NCI-H2107 treated with DMSO at 0.1 percent for 48 hours (cell line): ENCODE measurements at regions not wholly inside any gene's neighbourhood (a gene's known extent, or its start where the extent isn't known, plus 50 kb on each side); places are given as distances from the start of the nearest gene placed in this dataset.

ENCODE experiments used
- DNase-seq: peaks from one replicate; lab custom pipeline; 2025; ENCODE audit not compliant: unreplicated experiment; lab: John Stamatoyannopoulos, UW

DNA sequence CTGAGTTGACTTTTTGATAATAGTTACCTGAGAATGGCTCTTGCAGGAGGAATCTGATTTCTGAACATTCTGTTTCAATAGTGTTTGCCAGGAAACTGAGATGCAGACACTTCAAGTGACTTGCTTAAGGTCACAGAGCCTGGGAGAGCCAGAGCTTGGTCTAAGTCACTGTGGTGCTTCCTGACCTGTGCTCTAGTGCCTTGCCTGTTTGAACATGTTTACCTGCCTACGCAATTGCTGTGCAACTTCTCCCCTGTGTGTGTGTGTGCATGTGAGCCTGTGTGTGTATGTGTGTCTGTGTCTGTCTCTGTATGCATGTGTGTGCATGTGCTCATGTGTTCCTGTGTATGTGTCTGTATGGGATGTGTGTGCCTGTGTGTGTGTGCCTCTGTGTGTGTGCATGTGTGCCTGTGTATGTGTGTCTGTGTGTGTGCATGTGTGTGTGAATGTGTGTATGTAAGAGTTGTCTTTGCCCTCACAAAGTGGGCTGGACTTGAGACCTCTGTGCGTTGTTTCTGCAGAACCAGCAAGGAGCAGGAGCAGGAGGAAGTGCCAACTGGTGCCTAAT, 185.8 kb downstream of the GADD45G start:
- no peak for DNase-seq

DNA sequence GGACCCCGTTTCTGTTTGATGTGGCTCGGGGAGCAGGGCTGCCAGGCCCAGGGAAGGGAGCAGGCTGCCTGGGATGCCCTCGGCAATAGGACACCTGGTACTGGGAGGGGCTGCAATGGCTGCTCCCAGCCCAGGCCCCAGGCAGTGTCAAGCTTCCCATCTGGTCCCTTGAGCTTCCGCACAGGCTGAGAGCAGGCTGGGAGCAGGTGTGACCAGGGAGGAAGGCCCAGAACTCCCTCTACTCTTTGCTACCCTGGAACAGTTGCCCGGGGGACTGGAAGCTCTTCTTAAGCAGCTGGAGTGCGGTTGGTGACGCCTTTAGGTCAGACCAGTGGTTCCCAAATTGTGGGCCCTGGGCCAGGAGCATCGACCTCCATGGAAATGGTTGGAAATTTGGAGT, 186.9 kb downstream of the GADD45G start:
- peak; percentile 65 for DNase-seq

DNA sequence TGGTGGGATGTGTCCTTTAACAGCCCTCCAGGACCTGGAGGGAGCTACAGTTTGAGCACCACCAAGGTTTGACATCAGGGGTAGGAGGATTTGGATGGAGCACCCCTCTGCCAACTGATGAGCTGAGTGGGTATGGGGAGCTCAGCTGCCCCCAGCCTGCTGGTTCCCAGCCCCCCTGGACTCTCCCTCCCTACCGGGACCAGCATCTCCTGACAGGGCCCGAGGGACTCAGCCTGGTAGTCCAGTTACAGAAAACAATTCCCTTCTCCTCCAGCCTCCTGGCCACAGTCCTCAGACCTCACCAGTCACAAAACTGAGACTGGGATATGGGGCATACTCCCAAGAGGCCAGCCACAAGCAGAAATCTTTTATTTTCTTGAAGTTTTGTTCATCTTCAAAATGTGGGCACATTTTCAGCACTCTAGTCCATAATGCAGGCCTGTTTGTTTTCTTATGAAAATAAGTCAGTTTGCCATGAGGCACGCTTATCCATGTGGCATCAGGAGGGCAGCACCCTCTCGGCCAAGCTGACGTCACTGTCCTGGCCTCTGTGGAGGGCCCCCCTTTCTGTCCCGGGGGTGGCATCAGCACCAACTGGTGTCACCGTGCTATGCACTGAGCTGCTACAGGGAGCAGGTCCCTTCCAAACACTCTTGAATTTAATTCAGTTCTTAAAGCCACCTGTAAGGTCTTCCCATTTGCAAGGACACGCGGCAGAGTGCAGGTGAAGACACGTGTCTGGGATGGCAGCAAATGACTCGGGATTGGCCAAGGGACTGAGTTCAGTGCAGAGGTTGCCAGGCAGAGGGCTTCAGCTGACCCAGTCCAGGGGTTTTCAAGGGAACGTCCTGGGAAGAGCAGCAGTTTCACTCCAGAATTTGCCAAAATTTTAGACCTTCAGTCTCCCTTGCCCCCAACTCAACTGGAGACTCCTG, 187.6 kb downstream of the GADD45G start:
- no peak for DNase-seq

DNA sequence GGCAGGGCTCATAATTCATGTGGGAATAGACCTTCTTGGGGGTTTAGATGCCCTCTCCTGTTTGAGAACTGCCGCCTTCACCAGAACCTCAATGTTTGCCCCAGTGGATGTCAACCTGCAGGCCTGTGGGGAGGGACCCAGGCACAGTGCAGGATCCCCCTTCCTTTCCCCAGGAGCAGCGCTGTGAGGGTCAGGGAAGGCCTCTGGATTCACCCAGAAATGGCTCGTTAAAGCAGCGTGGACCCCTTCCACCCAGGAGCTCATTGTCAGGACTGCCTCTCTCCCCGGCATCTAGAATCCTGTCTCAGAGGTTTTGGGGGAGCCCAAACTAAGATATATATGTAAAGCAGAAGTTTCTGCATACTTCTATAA, 188.3 kb downstream of the GADD45G start:
- DNase-seq = no peak

DNA sequence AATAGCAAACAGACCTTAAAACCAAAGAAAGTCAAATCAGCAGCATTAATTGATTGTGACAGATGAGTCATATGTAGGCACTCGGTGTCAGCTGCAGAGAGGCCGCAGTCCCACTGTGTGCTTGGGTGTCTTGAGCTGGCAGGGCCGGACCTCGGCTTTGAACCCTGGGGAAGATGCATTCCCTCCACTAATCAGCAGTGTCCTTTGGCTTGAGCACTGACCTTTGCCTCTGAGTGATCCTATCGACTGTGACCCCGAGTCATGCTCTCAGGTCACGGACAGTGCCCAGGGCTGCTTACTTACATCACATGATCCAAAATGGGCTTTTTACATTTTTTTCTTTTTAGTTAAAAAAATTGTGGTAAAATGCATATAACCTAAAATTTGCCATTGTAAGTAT, 188.7 kb downstream of the GADD45G start:
- no peak for DNase-seq

DNA sequence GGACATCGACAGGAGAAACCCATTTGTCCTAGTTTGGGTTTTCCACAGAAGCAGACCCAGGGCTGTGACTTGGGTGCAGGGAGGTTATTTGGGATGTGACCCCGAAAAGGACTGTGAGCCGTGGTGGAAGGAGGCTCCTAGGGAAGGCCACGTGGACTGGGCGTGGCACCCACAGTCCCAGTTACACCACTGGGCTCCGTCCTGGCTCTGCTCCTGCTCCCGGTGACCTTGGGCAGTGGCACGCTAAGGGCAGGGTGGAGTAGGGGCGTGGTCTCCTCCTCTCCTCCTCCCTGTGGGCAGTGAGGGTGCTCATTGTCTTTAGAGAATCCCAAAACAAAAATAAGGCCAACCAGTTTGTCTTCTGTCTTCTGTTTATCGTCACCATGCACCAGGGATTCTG, 190.1 kb downstream of the GADD45G start:
- DNase-seq = no peak

DNA sequence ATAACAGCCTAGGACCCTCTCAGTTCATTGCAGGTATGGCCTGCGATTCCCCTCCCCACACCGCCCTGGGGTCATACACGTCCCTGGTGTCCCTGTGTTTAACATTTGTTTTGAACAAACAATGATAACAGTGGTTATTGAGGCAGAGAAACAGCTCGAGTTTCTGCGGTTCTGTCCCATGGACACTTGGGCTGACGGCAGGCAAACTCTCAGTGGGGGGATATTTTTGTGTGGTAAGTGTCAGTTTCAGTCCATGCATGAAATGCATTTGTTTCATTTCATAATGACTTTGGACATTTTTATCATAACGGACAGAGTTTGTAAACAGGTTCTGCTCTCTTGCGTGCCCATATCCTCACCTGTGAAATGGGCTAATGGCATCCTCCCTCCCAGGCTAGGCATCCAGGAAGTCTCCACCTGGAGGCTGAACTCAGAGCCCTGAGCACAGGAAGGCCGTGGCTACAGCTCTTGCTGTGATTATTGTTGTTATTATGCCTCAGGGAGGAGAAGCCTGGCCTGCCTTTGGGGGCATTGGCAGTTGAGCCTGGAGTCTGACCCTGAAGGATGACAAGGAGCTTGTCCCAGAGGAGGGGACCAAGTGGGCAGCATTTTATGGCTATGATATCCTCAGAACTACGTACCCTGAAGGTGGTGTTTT, 190.9 kb downstream of the GADD45G start:
- peak; percentile 40 for DNase-seq

DNA sequence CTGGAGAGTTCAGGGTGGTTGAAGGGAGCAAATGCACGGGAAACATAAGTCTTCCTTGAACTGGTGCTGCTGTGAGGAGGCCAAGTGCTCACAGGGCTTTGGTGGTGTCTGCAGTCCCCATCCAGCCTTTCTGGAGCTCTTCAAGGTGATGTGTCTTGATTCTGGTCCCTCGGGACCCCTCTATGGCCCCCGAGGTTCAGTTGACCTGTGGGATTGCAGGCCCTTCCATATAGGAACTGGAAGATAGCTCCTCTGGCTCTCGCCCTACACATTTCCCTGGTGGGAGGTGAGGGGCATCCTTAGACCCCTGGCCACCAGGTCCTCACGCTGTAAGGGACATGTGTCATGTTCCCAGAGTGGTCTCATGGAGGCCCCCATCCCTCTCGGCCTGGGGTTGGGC, 191.8 kb downstream of the GADD45G start:
- no peak for DNase-seq

DNA sequence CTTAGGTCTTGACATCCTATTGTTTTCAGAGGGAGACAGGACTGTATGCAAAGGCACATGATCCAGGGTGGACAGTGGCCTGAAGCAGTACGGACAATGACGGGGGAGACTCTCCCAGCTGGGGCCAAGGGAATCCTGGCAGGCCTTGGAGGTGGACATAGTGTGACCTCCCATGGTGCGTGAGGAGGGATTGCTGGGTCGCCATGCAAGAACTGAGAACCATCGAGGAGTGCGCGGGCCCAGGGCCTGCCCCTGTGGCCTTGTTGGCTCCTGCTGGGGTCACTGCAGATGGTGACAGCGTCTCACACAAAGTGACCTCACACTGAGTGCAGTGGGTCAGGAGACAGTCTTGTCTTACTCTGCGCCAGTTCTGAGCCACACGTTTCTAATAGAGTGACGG, 192.4 kb downstream of the GADD45G start:
- no peak for DNase-seq

DNA sequence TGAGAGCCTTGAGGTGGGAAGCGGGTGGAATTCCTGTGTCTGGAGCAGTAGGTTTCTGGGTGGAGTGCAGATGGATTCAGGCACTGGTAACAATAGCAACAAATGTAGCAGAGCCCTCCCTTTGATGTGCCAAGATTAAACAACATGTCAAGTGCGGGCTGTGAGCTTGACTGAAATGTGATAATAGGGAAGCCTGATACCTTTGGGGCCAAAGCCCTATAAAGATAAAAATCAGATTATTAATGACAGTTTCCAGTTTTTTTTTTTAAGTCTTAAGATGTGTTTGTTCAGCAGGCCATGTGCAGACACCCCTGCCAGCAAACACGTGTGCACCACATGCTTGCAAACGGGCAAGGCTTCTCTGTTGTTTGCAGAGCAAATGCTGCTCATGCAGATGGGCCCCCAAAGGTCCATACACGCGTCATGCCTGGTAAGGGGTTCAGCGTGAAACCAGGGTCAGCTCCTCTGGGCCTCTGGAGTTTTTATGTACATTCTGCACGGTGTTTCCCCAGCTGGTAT, 193.2 kb downstream of the GADD45G start:
- DNase-seq = no peak

DNA sequence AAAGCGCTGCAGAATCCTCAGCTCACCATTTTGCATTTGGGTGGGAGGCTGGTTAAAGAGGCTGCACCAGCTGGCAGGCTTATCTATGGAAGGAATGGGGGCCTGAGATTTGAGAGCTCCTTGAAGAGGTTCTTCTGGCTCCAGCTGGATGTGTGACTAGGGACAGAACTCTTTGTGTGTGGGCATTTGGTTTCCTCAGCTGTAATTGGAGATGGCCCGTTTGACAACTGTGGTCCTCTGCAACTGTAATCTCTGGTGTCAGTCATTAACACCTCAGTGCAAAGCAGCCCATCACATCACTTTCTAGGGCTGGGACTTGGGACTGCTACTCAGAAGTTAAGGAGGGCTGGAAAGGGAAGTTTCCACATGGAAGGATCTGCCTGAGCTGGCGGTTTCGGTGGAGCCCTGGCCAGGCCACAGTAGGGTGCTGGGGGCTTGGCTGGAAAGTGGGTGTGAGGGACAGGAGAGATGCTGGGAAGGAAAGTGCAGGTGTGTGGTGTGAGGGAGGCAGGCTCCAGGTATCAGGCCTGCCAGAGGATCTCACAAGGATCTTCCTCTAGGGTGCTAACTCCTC, 193.8 kb downstream of the GADD45G start:
- no peak for DNase-seq

DNA sequence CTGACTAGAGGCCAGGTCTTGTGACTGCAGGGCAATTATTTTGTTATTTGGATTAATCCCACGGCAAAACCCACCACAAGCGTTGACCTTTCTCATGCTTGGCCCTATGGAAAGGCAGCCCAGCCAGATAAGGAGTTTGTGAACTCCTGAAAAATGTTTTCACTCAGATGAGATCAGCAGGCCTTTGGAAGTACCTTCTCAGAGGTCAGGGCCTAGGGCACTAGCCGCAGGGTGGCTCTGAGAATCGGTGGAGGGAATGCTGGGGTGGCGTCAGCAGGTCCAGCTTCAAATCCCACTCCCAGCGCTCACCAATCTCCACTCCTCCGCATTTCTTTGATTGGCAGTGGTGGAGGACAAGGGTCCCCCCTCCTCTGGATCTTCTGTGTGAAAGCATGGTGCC, 194.4 kb downstream of the GADD45G start:
- DNase-seq = no peak

DNA sequence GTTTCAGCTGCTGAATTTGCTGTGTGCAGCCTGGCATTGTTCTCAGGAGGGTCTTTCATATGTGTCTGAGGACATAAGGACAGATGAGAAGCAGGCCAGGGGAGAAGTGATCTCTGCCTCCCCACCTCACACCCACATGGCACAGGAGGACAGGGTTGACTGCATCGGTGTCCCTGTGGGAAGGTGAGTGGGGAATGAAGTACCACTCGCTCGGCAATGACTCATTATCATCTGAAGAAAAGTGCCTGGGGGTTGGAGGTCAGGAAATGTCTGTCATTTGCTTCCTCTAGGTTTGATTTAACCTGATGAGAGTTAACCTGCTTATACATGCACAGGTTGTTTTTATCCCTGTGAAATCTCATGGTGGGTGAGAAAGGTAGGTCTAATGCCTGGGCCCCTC, 195.0 kb downstream of the GADD45G start:
- DNase-seq = no peak

DNA sequence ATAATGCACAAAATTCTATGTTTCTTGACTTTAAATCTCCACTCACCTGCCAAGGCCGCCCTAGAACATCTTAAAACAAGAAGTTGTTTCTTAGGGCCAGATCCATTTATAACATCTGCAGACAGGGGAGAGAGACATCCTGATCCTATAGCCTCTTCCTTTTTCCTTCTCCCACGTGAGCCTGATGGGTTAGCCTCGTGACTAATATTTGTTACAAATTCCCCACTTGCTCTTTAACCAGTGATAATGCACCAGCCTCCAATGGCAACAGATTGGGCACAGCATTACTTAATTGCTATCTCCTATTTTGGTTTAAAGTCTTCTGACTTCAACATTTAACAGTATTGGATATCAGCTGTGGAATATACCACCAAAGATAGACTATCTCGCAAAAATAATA, 196.5 kb downstream of the GADD45G start:
- no peak for DNase-seq

DNA sequence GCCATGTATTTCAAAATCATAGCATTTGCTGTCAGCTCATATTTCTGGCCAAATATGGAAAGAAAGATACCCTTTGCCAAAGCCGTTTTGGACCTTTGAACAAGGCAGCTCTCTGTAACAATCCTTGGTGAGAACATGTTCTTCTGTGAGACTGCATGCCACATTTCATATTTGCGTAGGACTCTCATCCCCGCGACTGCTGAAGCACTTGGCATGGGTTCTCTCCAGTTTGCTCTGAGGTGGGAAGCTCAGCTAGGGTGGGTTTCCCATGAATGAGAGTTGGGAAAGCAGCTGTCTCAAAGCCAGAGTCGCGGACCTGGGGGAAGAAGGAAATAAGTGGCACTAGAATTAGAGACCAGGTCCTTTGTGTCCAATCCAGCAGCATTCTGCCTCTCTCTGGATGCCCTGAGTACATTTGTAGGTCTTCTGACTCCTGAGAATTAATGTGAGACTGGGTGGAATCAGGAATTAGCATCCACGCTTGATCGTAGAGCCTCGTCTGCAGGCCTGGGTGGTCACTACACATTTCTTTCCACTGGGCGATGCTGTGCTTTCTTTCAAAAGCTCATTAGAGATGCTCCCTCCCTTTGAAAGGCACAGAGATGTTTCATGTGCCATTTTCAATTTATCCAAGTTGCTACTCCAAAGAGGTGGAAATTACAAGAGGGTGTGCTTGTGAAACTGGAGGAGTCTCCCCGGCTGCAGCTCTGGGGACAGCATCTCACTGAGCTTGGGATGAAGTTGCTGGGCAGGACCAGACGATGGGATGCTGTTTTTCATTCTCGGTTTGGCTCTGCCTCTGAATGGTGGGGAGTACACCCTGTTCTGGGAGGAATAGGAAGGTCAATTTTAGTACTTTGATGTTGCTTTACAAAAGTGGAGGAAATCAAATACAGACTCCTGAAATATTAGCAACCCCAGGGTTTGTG, 197.2 kb downstream of the GADD45G start:
- DNase-seq = no peak

DNA sequence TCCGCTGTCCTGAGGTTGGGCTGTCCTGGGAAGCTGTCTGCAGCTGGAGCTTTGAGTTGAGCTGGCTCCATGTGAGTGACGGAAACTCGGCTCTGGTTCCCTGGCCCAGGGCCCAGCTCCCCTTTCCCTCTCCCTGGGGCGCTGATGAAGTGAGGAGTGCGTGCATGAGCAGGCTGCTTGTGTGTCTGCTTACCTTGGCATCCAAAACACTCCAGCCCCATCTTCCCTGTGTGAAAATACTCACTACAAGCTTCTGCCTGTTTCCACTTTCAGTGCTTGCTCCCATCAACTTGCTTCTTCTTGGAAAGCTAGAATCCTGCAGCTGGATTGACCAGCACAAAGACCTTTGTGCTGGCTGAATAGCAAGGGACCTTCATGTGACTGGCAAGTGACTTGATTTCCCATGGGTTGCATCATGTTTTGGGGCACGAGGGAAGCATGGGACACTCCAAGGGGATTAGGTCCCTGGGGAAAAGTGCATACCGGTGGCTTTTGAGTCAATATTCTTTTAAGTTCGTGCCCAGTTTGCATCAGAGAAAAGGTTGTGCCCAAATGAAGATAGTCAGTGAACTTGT, 198.1 kb downstream of the GADD45G start:
- DNase-seq = peak; percentile 82

DNA sequence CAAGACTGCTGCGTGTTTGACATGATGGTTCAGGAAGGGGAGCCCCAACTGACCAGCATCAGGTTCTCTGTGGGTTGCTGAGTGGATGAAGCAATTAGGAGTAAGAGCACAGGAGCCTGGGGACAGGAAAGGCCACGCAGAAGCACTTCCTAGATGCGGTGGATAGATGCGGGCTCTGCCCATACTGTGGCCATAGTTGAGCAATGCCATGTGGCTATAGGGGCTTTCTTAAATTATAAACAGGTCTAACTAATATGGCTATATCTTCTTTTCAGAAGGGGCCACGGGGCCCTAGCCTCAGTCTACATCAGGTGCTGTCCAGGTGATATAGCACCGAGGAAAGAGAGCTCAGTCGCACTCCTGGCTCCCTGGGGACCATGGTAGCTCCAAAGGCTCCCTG, 198.6 kb downstream of the GADD45G start:
- DNase-seq = no peak

DNA sequence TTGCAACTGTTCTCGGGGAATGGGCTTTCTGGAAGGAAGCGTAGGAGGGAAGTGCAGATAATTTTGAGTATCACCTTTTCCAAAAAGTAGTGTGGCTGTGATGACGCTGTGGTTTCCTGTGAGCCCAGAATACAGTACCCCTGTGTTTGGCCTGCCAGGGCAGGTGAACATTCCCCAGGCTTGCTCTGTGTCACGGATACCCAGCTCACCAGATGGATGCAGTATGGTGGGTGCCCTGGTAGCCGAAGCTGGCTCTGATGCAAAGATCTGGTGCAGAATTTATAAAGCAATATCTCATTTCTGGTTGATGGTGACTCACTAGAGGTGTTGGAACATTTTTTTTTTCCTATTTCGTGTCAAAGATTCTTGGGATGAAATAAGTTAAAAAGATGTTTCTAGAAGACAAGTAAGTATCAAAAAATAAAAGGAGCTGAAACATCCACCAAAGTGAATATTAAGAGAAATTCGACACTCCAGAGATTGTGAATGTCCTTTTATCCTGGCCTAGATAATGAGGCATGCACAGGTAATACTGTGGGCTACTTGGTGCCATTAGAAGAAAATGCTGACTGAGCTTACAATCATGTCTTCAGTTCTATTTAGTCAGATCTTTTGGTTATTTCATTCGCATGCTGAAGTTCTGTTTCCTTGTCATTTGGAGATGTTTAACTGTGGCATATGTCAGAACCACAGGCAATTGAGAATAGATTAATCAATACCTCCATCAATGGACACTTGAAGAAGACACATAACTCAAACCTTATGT, 200.1 kb downstream of the GADD45G start:
- DNase-seq = no peak

DNA sequence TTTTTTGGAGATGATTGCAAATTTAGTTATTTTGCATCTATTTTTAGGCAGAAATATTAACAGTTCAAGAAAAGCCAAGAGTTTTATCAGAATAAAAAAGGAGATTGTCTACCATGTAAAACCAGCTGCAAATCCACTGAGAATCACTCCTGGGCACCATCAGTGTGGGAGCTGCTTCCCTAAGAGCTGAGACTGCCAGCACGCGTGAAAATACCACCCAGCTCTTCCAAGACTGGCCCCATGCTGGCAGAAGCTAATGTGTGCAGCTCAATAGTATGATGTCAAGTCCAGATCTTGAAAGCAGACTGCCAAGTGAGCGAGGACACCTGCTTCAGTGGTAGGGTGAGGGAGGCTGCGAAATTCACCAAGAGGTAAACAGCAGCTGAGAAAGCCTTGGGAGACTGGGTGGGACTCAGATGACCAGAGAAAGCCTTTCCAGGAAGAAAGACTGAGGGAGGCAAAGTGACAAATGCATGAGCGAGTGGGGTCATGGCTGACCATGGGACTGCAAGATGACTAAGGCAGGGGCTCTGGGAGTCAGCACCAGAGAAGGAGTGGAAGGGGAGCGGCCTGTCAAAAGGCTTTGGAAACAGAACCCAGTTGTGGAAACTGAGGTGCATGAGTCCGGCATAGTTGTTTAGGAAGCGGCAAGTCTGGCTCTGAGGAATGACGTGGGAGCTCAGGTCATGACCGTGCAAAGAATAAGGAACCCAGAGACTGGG, 200.9 kb downstream of the GADD45G start:
- DNase-seq = no peak
